AG04450 (cell line): ENCODE measurements at regions not wholly inside any gene's neighbourhood (a gene's known extent, or its start where the extent isn't known, plus 50 kb on each side); places are given as distances from the start of the nearest gene placed in this dataset.

Experiments used
- CTCF ChIA-PET: fragments of 300-600, 350-600 bp; formaldehyde crosslinking; extraction: SDS; loops from one replicate; lab custom pipeline; 2022; ENCODE audit warnings: antibody characterized with exemption, inconsistent platforms; lab: Charles Lee
- POLR2A ChIA-PET: fragments of 350-600 bp; formaldehyde crosslinking; extraction: SDS; loops from one replicate; lab custom pipeline; 2021; ENCODE audit warnings: antibody characterized with exemption, inconsistent platforms; lab: Yijun Ruan, JAX
- DNase-seq: peaks from one replicate; pipeline ENCODE4 v3.0.0-alpha.2; 2011; ENCODE audit warnings: low read depth, low spot score
- H3K27ac ChIP-seq: one replicate; pipeline ENCODE4 v1.5.1; 2012; ENCODE audit warnings: low read depth, low read length, control low read depth
- H3K27me3 ChIP-seq: one replicate; pipeline ENCODE4 v1.6.0; 2012; ENCODE audit warnings: low read length; ENCODE audit not compliant: control insufficient read depth, insufficient read depth
- H3K4me3 ChIP-seq: 2 replicates; pipeline ENCODE4 v1.5.1; 2011; ENCODE audit warnings: mild to moderate bottlenecking, low read depth, low read length, control low read depth
- H3K9me3 ChIP-seq: 2 replicates; pipeline ENCODE4 v1.5.1; 2012; ENCODE audit warnings: low read length; ENCODE audit not compliant: control insufficient read depth, insufficient read depth
- CTCF ChIP-seq: IDR thresholded peaks from 2 replicates; pipeline ENCODE4 v1.5.1; 2011; ENCODE audit warnings: low read depth, low read length, control low read depth, inconsistent platforms

GRCh38 chr14:34348592-34348991 lies 113.4 kb downstream of the SPTSSA start:
- DNase-seq = no peak
- no peak for TF ChIP-seq CTCF
- Histone ChIP-seq H3K27ac (no peak overlapping the region), H3K27me3 (no peaks in the 10 kb centered on the region), H3K4me3 (no peak overlapping the region), H3K9me3 (peaks cover 7% of the 10 kb centered on the region; the same call in 1 of the 2 replicates)
- POLR2A ChIA-PET = no interaction called here
- CTCF ChIA-PET = interaction anchor here (1.3 kb wide), 1 partner anchor 25 kb away, joined by 3 read pairs; no protein-coding TSS in a partner anchor

GRCh38 chr14:34347683-34348082 lies 114.4 kb downstream of the SPTSSA start:
- ChIA-PET CTCF (interaction anchor here (1.3 to 1.8 kb wide), 2 partner anchors 23 to 24 kb away, joined by 3 to 5 read pairs; no protein-coding TSS in a partner anchor), POLR2A (no interaction called here)
- Histone ChIP-seq H3K9me3 (peaks cover 7% of the 10 kb centered on the region; the same call in 1 of the 2 replicates), H3K27me3 (no peaks in the 10 kb centered on the region), H3K4me3 (no peak overlapping the region), H3K27ac (no peak overlapping the region)
- DNase-seq = no peak
- TF ChIP-seq CTCF = no peak

GRCh38 chr14:34345718-34346465 lies 116.1 kb downstream of the SPTSSA start:
- Histone ChIP-seq H3K9me3 (peaks cover 7% of the 10 kb centered on the region; the same call in 1 of the 2 replicates), H3K27me3 (no peaks in the 10 kb centered on the region), H3K27ac (no peak overlapping the region), H3K4me3 (no peak overlapping the region)
- TF ChIP-seq CTCF = no peak
- CTCF ChIA-PET = interaction anchor here (1.0 to 1.8 kb wide), 3 partner anchors 14 to 21 kb away, joined by 3 to 5 read pairs (median 4); no protein-coding TSS in a partner anchor
- no peak for DNase-seq
- POLR2A ChIA-PET = no interaction called here

- no peak for DNase-seq
- no peaks in the 10 kb centered on the region for H3K27me3 ChIP-seq
- TF ChIP-seq CTCF = no peak
- H3K27ac ChIP-seq = no peak overlapping the region
- ChIA-PET CTCF (no interaction called here), POLR2A (no interaction called here)
- peaks cover 7% of the 10 kb centered on the region; the same call in 1 of the 2 replicates for H3K9me3 ChIP-seq
- no peak overlapping the region for H3K4me3 ChIP-seq
Observed at GRCh38 chr14:34344318-34344717, 117.7 kb downstream of the SPTSSA start.

GRCh38 chr14:34340025-34340625 lies 121.9 kb downstream of the SPTSSA start:
- no peak for TF ChIP-seq CTCF
- H3K27me3 ChIP-seq = no peaks in the 10 kb centered on the region
- H3K9me3 ChIP-seq = no peaks in the 10 kb centered on the region
- CTCF ChIA-PET = no interaction called here
- H3K4me3 ChIP-seq = no peak overlapping the region
- no peak overlapping the region for H3K27ac ChIP-seq
- DNase-seq = no peak
- POLR2A ChIA-PET = no interaction called here
